HepG2 (cell line): ENCODE measurements at regions not wholly inside any gene's neighbourhood (a gene's known extent, or its start where the extent isn't known, plus 50 kb on each side); places are given as distances from the start of the nearest gene placed in this dataset.

Source experiments
- BHLHE40 ChIP-seq: IDR thresholded peaks from 2 replicates; pipeline ENCODE4 v1.6.1; 2011; ENCODE audit warnings: low read length, improper control_type of control experiment
- ELF3 ChIP-seq: IDR thresholded peaks from 2 replicates; pipeline ENCODE4 v1.6.1; 2016; ENCODE audit warnings: missing genetic modification reagents, missing compliant biosample characterization
- FOXP1 ChIP-seq, 2 experiments: fragments of 450-650 bp in 1 of 2; IDR thresholded peaks; 2 replicates each; pipeline ENCODE4 v1.6.1; 2017 to 2018; ENCODE audit warnings: antibody characterized with exemption in 1 of 2
- GFI1 ChIP-seq: sonication (generic); formaldehyde crosslinking; IDR thresholded peaks from 2 replicates; pipeline ENCODE4 v1.5.0; 2020; ENCODE audit warnings: missing genetic modification reagents, mild to moderate bottlenecking, borderline replicate concordance
- HDAC2 ChIP-seq: sonication (generic); formaldehyde crosslinking; IDR thresholded peaks from 2 replicates; pipeline ENCODE4 v1.4.0; 2020; ENCODE audit warnings: missing genetic modification reagents
- HMG20A ChIP-seq: IDR thresholded peaks from 2 replicates; pipeline ENCODE4 v1.6.1; 2016; ENCODE audit warnings: borderline replicate concordance
- HNF1A ChIP-seq, 2 experiments: sonication (generic) in 1 of 2; formaldehyde crosslinking in 1 of 2; IDR thresholded peaks; 2 replicates each; pipeline versions ENCODE4 v1.4.0 to v1.6.1; 2016 to 2020; ENCODE audit warnings: borderline replicate concordance in 1 of 2, low read depth in 1 of 2, mild to moderate bottlenecking in 1 of 2, missing genetic modification reagents in 1 of 2
- SKI ChIP-seq: fragments of 450-650 bp; IDR thresholded peaks from one replicate; pipeline ENCODE4 v1.6.1; 2018; ENCODE audit warnings: mild to moderate bottlenecking; ENCODE audit not compliant: partially characterized antibody
- SNAPC4 ChIP-seq: sonication (generic); formaldehyde crosslinking; IDR thresholded peaks from 2 replicates; pipeline ENCODE4 v1.4.0; 2020; ENCODE audit warnings: mild to moderate bottlenecking, missing genetic modification reagents
- SNAPC5 ChIP-seq: sonication (generic); formaldehyde crosslinking; IDR thresholded peaks from 2 replicates; pipeline ENCODE4 v1.8.1; 2023; ENCODE audit warnings: mild to moderate bottlenecking, missing genetic modification reagents, borderline replicate concordance
- SYNCRIP ChIP-seq: fragments of 200-400 bp; formaldehyde crosslinking; IDR thresholded peaks from 2 replicates; pipeline ENCODE4 v1.6.1; 2018; ENCODE audit warnings: mild to moderate bottlenecking, low read depth, low read length; ENCODE audit not compliant: insufficient read depth
- TBX3 ChIP-seq: fragments of 450-650 bp; IDR thresholded peaks from 2 replicates; pipeline ENCODE4 v1.6.1; 2017; ENCODE audit warnings: antibody characterized with exemption, mild to moderate bottlenecking, inconsistent platforms, borderline replicate concordance
- ZBTB33 ChIP-seq: sonication (generic); formaldehyde crosslinking; IDR thresholded peaks from 2 replicates; pipeline ENCODE4 v1.4.0; 2020; ENCODE audit warnings: missing genetic modification reagents
- TF ChIP-seq, protein P1 (sequence below): IDR thresholded peaks from 2 replicates; pipeline ENCODE4 v1.4.0; 2020; ENCODE audit warnings: mild to moderate bottlenecking, missing genetic modification reagents

DNA sequence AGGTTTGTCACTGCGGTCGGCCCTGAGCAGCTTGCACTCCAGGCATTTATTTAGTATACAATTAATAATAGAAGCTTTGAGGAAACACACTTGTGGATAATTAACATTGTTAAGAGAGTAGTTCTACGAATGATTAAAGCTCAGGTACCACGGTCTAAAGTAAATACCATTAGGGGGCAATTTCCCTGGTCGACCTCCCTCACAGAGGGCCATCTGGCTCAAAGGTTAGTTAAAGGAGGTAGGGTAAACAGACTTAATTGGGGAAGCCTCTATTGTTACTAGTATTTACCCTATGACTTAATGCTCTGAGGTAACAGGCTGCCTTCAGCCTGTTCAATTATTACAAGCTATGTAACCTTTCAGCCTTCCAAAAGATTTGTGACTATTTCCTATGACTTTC lies 122.3 kb upstream of the SLC44A3 start (continued):
- TF ChIP-seq HNF1A (IDR thresholded peaks at IDR 0.05; ENCODE audit: low read depth) (peak; percentile 65; the same call in 1 of the 2 replicates), HNF1A (CRISPR knock-in tag; IDR thresholded peaks at IDR 0.05; ENCODE audit: borderline replicate concordance) (no peak), SNAPC4 (CRISPR knock-in tag) (no peak), FOXP1 (IDR thresholded peaks at IDR 0.05) (peak; percentile 61), FOXP1 (CRISPR knock-in tag; IDR thresholded peaks at IDR 0.05) (peak; percentile 89), BHLHE40 (no peak), GFI1 (peak; percentile 32; the same call in 1 of the 2 replicates), TBX3 (peak; percentile 78; the same call in 1 of the 2 replicates), SNAPC5 (no peak), HDAC2 (CRISPR knock-in tag) (peak; percentile 44; the same call in 1 of the 2 replicates), ELF3 (peak; percentile 67), SYNCRIP (no peak), ZBTB33 (CRISPR knock-in tag) (no peak), SKI (peak; percentile 29), HMG20A (peak; percentile 45; the same call in 1 of the 2 replicates)
- TF ChIP-seq, protein P1, sequence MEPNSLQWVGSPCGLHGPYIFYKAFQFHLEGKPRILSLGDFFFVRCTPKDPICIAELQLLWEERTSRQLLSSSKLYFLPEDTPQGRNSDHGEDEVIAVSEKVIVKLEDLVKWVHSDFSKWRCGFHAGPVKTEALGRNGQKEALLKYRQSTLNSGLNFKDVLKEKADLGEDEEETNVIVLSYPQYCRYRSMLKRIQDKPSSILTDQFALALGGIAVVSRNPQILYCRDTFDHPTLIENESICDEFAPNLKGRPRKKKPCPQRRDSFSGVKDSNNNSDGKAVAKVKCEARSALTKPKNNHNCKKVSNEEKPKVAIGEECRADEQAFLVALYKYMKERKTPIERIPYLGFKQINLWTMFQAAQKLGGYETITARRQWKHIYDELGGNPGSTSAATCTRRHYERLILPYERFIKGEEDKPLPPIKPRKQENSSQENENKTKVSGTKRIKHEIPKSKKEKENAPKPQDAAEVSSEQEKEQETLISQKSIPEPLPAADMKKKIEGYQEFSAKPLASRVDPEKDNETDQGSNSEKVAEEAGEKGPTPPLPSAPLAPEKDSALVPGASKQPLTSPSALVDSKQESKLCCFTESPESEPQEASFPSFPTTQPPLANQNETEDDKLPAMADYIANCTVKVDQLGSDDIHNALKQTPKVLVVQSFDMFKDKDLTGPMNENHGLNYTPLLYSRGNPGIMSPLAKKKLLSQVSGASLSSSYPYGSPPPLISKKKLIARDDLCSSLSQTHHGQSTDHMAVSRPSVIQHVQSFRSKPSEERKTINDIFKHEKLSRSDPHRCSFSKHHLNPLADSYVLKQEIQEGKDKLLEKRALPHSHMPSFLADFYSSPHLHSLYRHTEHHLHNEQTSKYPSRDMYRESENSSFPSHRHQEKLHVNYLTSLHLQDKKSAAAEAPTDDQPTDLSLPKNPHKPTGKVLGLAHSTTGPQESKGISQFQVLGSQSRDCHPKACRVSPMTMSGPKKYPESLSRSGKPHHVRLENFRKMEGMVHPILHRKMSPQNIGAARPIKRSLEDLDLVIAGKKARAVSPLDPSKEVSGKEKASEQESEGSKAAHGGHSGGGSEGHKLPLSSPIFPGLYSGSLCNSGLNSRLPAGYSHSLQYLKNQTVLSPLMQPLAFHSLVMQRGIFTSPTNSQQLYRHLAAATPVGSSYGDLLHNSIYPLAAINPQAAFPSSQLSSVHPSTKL (CRISPR knock-in tag): peak; percentile 94
